GM18508 (cell line): ENCODE measurements at regions not wholly inside any gene's neighbourhood (a gene's known extent, or its start where the extent isn't known, plus 50 kb on each side); places are given as distances from the start of the nearest gene placed in this dataset.

ENCODE experiments used
- ATAC-seq: cut with Tn5 transposase; IDR thresholded peaks from one replicate; pipeline ENCODE4 v1.9.1; 2021; ENCODE audit warnings: moderate number of reproducible peaks; ENCODE audit not compliant: insufficient read depth, unreplicated experiment

DNA sequence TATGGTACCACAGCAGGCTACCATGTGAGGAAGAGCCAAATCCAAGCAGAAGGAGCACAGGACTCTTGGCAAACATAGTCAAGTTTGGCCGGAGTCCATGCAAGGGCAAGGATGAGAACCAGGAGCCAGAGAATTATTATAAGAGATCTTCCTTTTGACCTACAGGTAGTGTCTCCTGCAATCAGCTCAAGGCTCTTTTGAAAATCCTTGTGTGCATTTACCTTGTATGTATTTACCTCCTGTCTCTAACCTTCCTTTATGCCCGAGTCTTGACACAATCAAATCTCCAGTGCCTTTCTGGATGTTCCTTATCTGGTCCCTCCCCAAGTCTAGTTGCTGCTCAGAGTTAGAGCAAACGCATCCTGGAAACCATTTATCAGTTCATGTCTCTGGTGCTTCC, 855.0 kb upstream of the CELF4 start:
- ATAC-seq, result no peak

DNA sequence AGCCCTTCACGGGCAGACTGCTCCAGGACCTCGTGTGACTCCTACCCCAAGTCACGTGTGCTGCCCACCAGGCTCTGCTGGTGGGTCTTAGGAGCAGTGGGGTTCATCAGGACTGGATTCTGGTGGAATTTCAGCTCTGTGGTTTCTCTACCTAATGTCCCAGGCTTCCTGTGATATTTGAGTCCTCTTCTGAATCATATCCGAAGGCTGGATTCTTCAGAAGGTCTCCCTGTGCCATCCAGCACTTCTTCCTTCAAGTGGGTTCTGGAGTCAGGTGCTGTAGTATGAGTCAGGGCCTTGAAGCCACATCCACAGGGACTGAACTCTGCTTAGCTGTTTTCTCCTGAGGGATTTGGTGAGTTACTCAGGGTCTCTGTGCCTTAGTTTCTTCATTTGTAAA, 850.2 kb upstream of the CELF4 start:
- ATAC-seq, result no peak

DNA sequence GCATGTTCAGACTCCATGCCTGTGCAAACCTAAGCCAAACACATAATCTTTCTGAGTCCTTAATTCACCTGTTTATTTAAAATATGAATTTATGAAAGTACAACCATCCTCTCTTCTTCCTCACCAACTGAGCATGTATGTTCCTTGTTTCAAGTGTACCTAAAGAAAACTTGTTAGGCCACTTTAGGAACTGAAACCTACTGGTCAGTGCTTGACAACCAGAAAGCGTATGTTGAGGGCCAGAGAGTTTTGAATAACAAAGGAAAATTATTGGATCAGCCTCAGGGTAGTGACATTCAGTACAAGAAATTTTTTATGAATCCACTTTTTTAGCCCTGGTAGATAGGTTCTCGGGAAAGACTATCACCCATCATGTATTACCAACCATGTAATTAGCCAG, 847.6 kb upstream of the CELF4 start:
- no peak for ATAC-seq

DNA sequence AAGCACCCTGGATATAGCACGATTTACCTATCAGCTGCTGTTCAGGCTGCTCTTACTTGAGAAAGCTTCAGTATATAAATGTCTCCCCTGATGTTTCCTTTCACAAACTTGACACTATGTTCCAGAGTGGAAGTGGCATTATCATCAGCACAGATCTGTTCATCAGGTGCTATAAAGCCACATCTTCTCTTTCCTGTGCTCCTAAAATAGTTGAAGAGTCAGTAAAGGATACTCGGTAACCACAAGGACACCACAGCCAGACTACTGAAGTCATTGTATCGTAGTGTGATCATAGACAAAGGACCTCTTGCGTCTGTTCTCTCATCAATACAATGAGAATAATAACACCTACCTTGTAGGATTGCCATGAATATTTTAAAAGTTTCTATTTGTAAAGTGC, 841.0 kb upstream of the CELF4 start:
- ATAC-seq, result no peak

- no peak for ATAC-seq
Measured at GRCh38 chr18:38402509-38402908, 836.9 kb upstream of the CELF4 start.

- ATAC-seq, result no peak
Measured at GRCh38 chr18:38397094-38397493, 831.5 kb upstream of the CELF4 start.

DNA sequence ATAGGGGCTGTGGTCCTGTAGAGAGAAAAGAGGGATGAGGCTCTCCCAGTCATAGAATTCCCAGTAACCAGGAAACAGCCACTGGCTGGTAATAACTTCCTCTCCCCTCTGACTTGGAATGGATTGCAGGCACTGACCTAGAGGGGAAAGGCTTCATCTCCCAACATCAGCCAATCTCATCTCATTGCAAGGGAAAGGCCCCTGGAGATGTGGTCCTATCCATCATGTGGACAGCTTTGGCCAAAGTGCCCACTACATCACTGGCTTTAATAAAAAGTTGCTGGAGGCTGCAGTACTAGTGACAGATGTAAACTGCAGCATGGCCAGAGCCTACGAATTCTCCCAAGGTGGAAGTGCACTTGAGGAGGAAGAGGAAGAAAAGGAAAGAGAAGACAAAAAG, 820.5 kb upstream of the CELF4 start:
- no peak for ATAC-seq

GRCh38 chr18:38369772-38370690, 804.4 kb upstream of the CELF4 start:
- ATAC-seq, result no peak

GRCh38 chr18:38368886-38369285, 803.3 kb upstream of the CELF4 start:
- ATAC-seq, result no peak

DNA sequence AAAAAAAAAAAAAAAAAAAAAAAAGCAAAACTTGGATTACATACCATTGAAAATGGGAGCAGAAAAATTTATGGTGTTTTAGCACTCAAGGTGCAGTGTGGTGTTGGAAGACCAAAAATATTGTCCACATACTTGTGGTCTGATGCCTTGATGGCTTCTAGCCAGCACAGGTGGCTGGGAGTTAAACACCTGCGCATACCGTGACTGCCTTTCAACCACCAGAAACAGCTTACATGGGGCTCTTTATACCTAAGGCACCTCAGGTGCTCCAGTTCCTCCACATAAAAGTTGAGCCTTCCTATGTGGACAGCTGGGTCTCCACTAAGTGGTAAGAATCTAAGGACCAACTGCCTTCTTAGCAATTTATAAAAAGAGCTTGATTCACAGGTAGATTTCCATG, 802.6 kb upstream of the CELF4 start:
- ATAC-seq, result no peak

DNA sequence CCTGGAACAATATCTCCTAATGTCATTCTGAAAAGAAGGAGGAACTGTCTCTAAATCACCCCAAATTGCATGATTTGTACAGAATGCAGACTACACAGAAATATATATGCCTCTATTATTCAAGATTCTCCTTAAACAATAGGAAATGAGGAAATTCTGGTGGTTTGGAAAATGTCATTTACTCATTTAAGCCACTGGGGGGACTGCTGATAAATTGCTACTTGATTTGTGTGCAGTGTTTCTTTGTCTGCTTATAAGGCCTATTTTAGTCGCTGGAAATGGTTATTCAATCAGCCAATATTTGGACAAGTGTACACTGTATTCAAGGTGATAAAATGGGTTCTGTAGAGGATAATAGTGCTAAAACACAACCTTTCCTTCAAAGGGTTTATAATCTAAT, 801.9 kb upstream of the CELF4 start:
- no peak for ATAC-seq

- no peak for ATAC-seq
Measured at GRCh38 chr18:38362286-38362792, 796.7 kb upstream of the CELF4 start.

- no peak for ATAC-seq
Measured at GRCh38 chr18:38358805-38359657, 793.4 kb upstream of the CELF4 start.

- ATAC-seq, result no peak
Measured at GRCh38 chr18:38353149-38353548, 787.6 kb upstream of the CELF4 start.

GRCh38 chr18:38350141-38350540, 784.5 kb upstream of the CELF4 start:
- no peak for ATAC-seq

DNA sequence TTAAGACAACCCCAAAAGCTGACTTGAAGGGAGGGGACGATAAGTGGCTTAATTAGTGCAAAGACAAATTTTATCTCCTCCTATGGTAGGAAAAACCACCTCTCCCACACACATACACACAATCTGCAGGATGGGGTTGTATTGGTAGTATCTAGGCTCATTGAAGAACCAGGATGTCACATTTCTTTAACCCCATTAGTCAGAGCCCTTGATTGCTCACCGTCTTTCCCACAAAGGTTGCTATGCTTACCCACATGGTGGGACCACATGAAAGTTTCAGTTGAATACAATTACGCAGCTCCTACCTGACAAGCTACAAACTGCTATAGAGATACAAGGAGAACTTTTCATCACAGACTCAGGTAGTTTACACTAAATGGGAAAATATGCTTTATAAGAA, 765.0 kb upstream of the CELF4 start:
- no peak for ATAC-seq

DNA sequence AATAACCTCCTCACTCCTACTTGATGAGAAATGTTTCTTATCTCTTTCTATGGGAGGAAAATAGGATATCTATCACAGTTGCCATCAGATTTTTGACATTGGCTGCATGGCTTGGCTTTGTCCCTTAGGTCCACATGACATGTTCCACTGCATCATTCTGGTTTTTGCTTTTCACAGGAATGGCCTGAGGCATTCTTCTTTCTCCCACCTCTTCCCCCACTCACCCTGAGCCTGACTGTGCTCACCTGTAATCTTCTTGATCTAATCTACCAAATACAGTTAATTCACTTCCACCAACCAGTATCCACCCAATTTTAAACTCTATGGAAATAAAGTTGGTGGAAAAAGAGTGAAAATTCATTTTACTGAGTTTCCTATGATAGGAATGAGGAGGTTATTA, 763.5 kb upstream of the CELF4 start:
- no peak for ATAC-seq

DNA sequence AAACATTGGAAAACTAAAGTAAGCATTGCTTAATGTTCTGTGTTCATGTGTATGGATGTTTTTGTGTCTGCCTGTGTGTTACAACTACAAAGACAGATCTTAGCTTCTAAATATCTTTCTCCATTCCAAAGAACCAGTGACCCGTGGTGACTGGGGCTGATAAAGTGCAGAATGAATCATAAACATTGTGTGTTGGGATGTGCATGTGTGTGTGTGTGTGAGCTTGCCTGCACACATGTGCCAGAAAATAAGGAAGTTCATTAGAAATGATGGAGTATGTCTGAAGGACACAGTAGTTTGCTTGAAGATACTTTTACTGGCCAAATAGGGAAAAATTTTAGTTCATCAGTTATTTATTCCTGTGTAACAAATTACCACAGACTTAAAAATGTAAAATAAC, 756.6 kb upstream of the CELF4 start:
- no peak for ATAC-seq

GRCh38 chr18:38321262-38321661, 755.7 kb upstream of the CELF4 start:
- ATAC-seq, result no peak

- no peak for ATAC-seq
Measured at GRCh38 chr18:38318416-38318815, 752.8 kb upstream of the CELF4 start.

- no peak for ATAC-seq
Measured at GRCh38 chr18:38313831-38314230, 748.2 kb upstream of the CELF4 start.
